Jurkat, Clone E6-1 (cell line): ENCODE measurements at regions not wholly inside any gene's neighbourhood (a gene's known extent, or its start where the extent isn't known, plus 50 kb on each side); places are given as distances from the start of the nearest gene placed in this dataset.
A peak's percentile ranks its signal among the peaks of the same experiment; 100 is the strongest.
"Not testable (repeated sequence)": the region's sequence is repeated elsewhere in the genome, so short reads cannot be mapped to it uniquely, and the experiment has no call there.

Source experiments
- DNase-seq: peaks from one replicate; pipeline ENCODE4 v3.0.0-alpha.2; 2011; ENCODE audit warnings: low read depth, low spot score
- H3K4me3 ChIP-seq: 2 replicates; pipeline ENCODE4 v1.5.1; 2011; ENCODE audit warnings: mild to moderate bottlenecking, low read length, control low read depth, moderate library complexity

DNA sequence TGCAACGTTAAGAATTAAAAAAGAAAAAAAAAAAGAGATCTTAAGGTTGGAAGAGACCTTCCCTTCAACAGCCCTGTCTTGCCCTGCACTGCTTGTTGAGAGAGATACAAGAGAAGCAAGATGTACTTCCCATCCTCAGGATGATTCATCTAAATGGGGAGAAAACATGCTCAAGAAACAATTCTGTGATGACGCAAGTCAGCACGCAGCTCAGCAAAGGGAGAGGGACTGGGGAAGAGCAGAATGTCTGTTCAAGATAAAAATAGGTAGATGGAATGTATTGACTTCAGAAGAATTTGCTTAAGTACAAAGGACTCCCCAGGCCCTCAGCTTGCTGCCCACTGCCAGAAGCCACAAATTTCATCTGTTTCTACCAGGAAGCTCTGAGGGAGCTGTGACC, 198.2 kb upstream of the SPRED2 start:
- H3K4me3 ChIP-seq: no peak overlapping the region
- no peak for DNase-seq

- no peak overlapping the region for H3K4me3 ChIP-seq
- no peak for DNase-seq
Measured at GRCh38 chr2:65628156-65628555, 195.8 kb upstream of the SPRED2 start.

DNA sequence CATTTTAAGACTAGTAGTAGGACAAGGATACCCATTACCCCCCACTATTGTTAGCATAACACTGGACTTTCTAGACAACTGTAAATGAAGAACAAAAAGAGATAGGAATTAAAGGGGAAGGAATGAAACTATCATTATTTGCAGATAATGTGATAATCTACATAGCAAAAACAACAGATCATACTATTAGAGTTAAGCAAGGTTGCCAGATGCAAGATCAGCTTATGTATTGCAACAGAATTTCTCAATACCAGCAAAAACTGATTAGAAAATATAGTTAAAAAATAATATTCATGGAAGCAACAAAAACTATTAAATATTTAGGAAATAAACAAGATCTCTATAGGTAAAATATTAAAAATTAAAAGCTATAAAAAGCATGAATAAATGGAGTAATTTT, 194.4 kb upstream of the SPRED2 start:
- H3K4me3 ChIP-seq: no peak overlapping the region
- no peak for DNase-seq

- no peak overlapping the region for H3K4me3 ChIP-seq
- DNase-seq: no peak
Measured at GRCh38 chr2:65625982-65626381, 193.6 kb upstream of the SPRED2 start.

GRCh38 chr2:65622951-65623535, 190.6 kb upstream of the SPRED2 start:
- DNase-seq: peak; percentile 96
- H3K4me3 ChIP-seq: no peak overlapping the region; the same call in 1 of the 2 replicates

DNA sequence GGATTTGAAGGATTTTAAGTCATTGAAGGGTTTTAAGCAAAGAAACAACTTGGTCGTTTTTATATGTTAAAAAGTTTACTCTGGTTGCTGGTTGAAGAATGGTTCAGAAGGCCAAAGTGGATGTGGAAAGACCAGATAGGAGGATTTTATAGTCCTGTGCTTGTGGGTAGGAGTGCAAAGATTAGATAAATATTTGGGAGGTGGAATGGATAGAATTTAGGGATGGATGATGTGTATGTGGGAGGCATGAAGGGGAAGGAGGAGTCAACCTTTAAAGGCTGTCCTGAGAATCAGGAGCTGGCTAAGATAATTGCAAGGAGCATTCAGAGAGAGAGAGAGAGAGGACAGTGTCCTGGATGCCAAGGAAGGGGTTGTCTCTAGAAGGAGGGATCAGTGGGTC, 190.1 kb upstream of the SPRED2 start:
- DNase-seq: no peak
- H3K4me3 ChIP-seq: no peak overlapping the region

DNA sequence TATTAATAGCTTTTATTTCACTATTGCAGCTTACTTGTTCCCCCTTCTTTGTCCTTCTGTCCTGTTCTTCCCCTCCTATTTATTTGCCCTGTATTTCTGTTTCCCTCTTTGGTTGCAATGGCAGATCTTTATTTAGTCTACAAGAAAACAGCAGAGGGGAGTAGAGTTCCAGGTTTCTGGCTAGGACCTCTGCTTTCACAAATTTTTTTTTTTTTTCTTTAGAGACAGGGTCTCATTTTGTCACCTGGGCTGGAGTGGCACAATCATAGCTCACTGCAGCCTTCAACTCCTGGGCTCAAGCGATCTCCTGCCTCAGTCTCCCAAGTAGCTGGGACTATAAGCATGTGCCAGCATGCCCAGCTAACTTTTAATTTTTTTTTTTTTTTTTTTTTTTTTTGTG, 188.1 kb upstream of the SPRED2 start:
- H3K4me3 ChIP-seq: no peak overlapping the region
- DNase-seq: peak; percentile 30

DNA sequence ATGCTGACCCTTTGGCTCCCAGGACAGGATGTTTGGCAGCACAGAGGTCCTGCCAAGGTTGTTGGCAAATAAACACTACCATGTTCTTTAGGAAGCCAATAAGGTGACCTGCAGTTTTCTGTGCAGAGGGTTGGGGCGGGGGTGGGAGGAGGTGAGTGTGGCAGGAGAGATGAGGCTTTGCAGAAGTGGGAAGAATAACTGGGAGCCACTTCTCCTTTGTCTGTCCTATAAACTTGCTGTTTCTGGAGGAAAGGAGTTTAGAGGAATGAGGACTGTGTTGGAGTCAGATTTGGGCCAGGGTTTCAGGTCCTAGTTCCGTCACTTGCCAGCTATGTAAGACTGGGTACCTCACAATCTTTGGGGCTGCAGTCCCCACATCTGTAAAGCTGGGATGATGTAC, 187.6 kb upstream of the SPRED2 start:
- H3K4me3 ChIP-seq: no peak overlapping the region
- no peak for DNase-seq

DNA sequence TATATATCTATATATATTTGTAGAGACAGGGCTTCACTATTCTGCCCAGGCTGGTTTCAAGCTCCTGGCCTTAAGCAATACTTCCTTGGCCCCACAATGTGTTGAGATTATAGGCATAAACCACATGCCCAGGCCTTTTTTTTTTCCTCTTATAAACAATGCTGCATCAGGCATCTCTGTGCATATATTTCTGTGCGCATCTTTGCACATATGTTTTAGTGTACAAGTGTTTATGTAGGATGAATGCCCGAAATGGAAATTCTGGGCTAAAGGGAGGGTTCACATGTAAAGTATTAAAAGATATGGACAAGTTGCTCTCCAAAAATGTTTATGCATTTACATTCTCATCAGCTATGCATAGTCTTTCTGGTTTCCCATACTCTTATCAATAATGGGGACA, 183.2 kb upstream of the SPRED2 start:
- no peak for DNase-seq
- H3K4me3 ChIP-seq: no peak overlapping the region

- no peak for DNase-seq
- no peak overlapping the region for H3K4me3 ChIP-seq
Measured at GRCh38 chr2:65613968-65614555, 181.7 kb upstream of the SPRED2 start.

- no peak for DNase-seq
- no peak overlapping the region for H3K4me3 ChIP-seq
Measured at GRCh38 chr2:65611488-65611887, 179.1 kb upstream of the SPRED2 start.

DNA sequence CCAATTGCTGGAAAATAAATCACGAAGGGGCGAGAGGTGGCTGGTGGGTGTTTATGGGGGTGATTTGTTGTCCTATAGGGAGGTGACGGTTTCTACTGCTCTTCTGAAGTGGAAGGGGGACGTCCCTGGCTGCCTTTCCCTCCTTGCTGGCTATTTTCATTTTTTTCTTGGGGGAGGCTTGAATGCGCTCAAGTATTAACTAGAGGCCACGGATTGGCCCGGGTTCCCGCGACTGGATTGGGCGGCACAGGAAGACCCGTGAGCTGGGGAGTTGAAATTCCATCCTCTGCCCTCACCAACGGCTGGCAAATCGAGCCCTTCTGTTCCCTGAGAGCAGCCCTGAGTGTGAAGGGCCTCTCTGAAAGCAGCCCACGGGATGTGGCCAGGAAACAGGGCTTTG, 176.5 kb upstream of the SPRED2 start:
- no peak overlapping the region for H3K4me3 ChIP-seq
- no peak for DNase-seq

GRCh38 chr2:65608466-65608865, 176.1 kb upstream of the SPRED2 start:
- H3K4me3 ChIP-seq: no peak overlapping the region
- DNase-seq: no peak

- no peak for DNase-seq
- no peak overlapping the region for H3K4me3 ChIP-seq
Measured at GRCh38 chr2:65607662-65608305, 175.4 kb upstream of the SPRED2 start.

DNA sequence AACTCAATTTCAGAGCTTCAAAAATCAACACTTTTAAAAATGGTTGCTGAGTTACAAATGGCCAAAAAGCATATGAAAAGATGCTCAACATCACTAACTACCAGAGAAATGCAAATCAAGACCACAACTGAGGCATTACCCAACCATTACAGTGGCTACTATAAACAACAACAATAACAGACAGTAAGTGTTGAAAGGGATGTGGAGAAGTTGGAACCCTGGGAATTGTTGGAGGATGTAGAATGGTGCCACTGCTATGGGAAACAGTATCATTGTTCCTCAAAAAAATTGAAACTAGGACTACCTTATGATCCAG, 173.3 kb upstream of the SPRED2 start:
- no peak overlapping the region for H3K4me3 ChIP-seq
- no peak for DNase-seq

GRCh38 chr2:65605058-65605742, 172.8 kb upstream of the SPRED2 start:
- H3K4me3 ChIP-seq: no peak overlapping the region
- DNase-seq: no peak

- no peak overlapping the region for H3K4me3 ChIP-seq
- DNase-seq: no peak
Measured at GRCh38 chr2:65604246-65604645, 171.8 kb upstream of the SPRED2 start.

GRCh38 chr2:65602603-65603235, 170.3 kb upstream of the SPRED2 start:
- H3K4me3 ChIP-seq: no peak overlapping the region
- no peak for DNase-seq

- not testable (repeated sequence) for DNase-seq, H3K4me3 ChIP-seq
Measured at GRCh38 chr2:65600871-65601270, 168.5 kb upstream of the SPRED2 start.

DNA sequence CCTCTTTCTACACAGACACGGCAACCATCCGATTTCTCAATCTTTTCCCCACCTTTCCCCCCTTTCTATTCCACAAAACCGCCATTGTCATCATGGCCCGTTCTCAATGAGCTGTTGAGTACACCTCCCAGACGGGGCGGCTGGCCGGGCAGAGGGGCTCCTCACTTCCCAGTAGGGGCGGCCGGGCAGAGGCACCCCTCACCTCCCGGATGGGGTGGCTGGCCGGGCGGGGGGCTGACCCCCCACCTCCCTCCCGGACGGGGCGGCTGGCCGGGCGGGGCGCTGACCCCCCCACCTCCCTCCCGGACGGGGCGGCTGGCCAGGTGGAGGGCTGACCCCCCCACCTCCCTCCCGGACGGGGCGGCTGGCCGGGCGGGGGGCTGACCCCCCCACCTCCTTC, 168.0 kb upstream of the SPRED2 start:
- not testable (repeated sequence) for DNase-seq, H3K4me3 ChIP-seq
